HL-60 (cell line): ENCODE measurements at regions not wholly inside any gene's neighbourhood (a gene's known extent, or its start where the extent isn't known, plus 50 kb on each side); places are given as distances from the start of the nearest gene placed in this dataset.

ENCODE experiments used
- DNase-seq, 2 experiments: peaks; one replicate each; pipeline ENCODE4 v3.0.0-alpha.2; 2010 to 2020; ENCODE audit warnings: low read depth in 1 of 2, low spot score in 1 of 2
- H3K27ac ChIP-seq: fragments of 250-450 bp; sonication (Bioruptor Pico); replicated peaks from 2 replicates; pipeline ENCODE4 v1.5.1; 2020; ENCODE audit warnings: mild to moderate bottlenecking, moderate library complexity
- H3K27me3 ChIP-seq: fragments of 250-450 bp; sonication (Bioruptor Pico); 2 replicates; pipeline ENCODE4 v1.5.1; 2021; ENCODE audit warnings: mild to moderate bottlenecking, moderate library complexity; ENCODE audit not compliant: insufficient read depth, poor library complexity, severe bottlenecking
- H3K4me3 ChIP-seq: replicated peaks from 2 replicates; pipeline ENCODE4 v1.5.1; 2011; ENCODE audit warnings: mild to moderate bottlenecking, control low read depth, low read length; ENCODE audit not compliant: insufficient read depth
- CTCF ChIP-seq: IDR thresholded peaks from one replicate; pipeline ENCODE4 v1.5.1; 2011; ENCODE audit warnings: low read length, control low read depth, inconsistent platforms; ENCODE audit not compliant: insufficient read depth
- GABPA ChIP-seq: IDR thresholded peaks from 2 replicates; pipeline ENCODE4 v1.6.1; 2012; ENCODE audit warnings: low read depth
- POLR2AphosphoS5 ChIP-seq: IDR thresholded peaks from 2 replicates; pipeline ENCODE4 v1.6.1; 2012; ENCODE audit warnings: low read depth
- REST ChIP-seq: IDR thresholded peaks from 2 replicates; pipeline ENCODE4 v1.6.1; 2012; ENCODE audit warnings: low read depth; ENCODE audit not compliant: insufficient replicate concordance
- SPI1 ChIP-seq: IDR thresholded peaks from 2 replicates; pipeline ENCODE4 v1.6.1; 2012; ENCODE audit warnings: low read depth, mild to moderate bottlenecking, borderline replicate concordance

- no peaks in the 10 kb centered on the region for H3K27me3 ChIP-seq
These were observed 784.9 kb downstream of the MED13L start for GRCh38 chr12:115492553-115492952.

GRCh38 chr12:115491511-115492250, 785.8 kb downstream of the MED13L start:
- no peak overlapping the region for H3K4me3 ChIP-seq
- TF ChIP-seq CTCF (no peak), SPI1 (no peak), GABPA (no peak), REST (no peak), POLR2AphosphoS5 (no peak)
- DNase-seq = no peak
- H3K27me3 ChIP-seq = no peaks in the 10 kb centered on the region
- H3K27ac ChIP-seq = no peak overlapping the region

More at GRCh38 chr12:115492553-115492952, 784.9 kb downstream of the MED13L start:
- no peak for DNase-seq
- no peak overlapping the region for H3K4me3 ChIP-seq
- H3K27ac ChIP-seq = no peak overlapping the region
- no peak for TF ChIP-seq GABPA
- no peak for TF ChIP-seq SPI1

- Histone ChIP-seq H3K27ac (no peak overlapping the region), H3K27me3 (no peaks in the 10 kb centered on the region), H3K4me3 (no peak overlapping the region)
- no peak for TF ChIP-seq GABPA
- no peak for TF ChIP-seq POLR2AphosphoS5
- TF ChIP-seq REST = no peak
- TF ChIP-seq SPI1 = no peak
- no peak for TF ChIP-seq CTCF
- DNase-seq = no peak
These were observed 788.2 kb downstream of the MED13L start for GRCh38 chr12:115489253-115489652.

- TF ChIP-seq CTCF = no peak
- TF ChIP-seq POLR2AphosphoS5 = no peak
- TF ChIP-seq REST = no peak
- no peak for TF ChIP-seq SPI1
- no peak for TF ChIP-seq GABPA
- H3K27me3 ChIP-seq = no peaks in the 10 kb centered on the region
These were observed 791.5 kb downstream of the MED13L start for GRCh38 chr12:115485967-115486366.

More at GRCh38 chr12:115485967-115486366, 791.5 kb downstream of the MED13L start:
- H3K4me3 ChIP-seq = no peak overlapping the region
- no peak for DNase-seq
- H3K27ac ChIP-seq = no peak overlapping the region
